ENCODE measurements at regions not wholly inside any gene's neighbourhood (a gene's known extent, or its start where the extent isn't known, plus 50 kb on each side); places are given as distances from the start of the nearest gene placed in this dataset.

DNA sequence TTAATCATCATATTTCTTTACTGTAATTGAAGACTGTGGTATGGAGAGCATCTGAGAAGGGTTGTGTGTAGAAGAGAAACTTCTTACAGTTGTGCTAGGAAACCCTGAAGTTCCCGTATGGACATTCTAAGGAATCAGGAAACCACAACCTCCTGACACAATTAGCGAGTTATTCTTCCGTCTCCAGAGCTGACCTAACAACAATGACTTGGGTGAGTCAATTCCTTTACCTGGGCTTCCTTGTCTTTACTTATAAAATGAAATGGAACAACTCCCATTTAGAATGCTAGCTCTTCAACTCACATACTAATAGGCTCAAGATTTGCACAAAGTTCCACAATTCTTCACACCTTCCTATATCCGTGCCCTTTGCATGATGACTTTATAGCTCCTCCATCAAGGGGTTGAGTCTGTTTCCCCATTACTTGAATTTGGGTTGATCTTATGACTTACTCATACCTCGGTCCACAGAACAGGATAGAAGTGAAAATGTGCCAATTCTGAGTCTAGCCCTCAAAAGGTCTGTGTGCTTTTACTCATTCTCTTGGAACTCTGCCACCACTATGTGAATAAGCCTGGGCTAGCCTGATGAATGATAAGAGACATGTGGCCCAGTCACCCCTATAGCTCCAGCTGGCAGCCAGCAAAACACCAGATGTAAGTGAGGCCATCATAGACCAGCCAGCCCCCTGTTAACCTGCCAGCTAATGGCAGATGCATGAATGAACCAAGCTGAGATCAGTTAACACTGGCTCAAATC is 459.4 kb downstream of the ETNK1 start:
- intact Hi-C loops (cut with DNase I; ENCODE audit: low total_unique reads): no loop called here
- Histone ChIP-seq H3K4me1 (no peaks in the 10 kb centered on the region), H3K36me3 (no peaks in the 10 kb centered on the region), H3K9me3 (no peaks in the 10 kb centered on the region), H3K4me3 (no peak overlapping the region), H3K27ac (no peak overlapping the region), H3K27me3 (no peaks in the 10 kb centered on the region)
- TF ChIP-seq, protein P1, sequence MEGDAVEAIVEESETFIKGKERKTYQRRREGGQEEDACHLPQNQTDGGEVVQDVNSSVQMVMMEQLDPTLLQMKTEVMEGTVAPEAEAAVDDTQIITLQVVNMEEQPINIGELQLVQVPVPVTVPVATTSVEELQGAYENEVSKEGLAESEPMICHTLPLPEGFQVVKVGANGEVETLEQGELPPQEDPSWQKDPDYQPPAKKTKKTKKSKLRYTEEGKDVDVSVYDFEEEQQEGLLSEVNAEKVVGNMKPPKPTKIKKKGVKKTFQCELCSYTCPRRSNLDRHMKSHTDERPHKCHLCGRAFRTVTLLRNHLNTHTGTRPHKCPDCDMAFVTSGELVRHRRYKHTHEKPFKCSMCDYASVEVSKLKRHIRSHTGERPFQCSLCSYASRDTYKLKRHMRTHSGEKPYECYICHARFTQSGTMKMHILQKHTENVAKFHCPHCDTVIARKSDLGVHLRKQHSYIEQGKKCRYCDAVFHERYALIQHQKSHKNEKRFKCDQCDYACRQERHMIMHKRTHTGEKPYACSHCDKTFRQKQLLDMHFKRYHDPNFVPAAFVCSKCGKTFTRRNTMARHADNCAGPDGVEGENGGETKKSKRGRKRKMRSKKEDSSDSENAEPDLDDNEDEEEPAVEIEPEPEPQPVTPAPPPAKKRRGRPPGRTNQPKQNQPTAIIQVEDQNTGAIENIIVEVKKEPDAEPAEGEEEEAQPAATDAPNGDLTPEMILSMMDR (IDR thresholded peaks at IDR 0.05): no peak
- no peak for DNase-seq

GRCh38 chr12:23088594-23088993 is 463.6 kb downstream of the ETNK1 start:
- Histone ChIP-seq H3K4me3 (no peak overlapping the region), H3K27me3 (no peaks in the 10 kb centered on the region), H3K36me3 (no peaks in the 10 kb centered on the region), H3K27ac (no peak overlapping the region), H3K4me1 (peaks cover 0 to 8% (median 0%) of the 10 kb centered on the region in 4 donors), H3K9me3 (no peaks in the 10 kb centered on the region)
- TF ChIP-seq, protein P1 (IDR thresholded peaks at IDR 0.05): no peak
- no peak for DNase-seq
- intact Hi-C loops (cut with DNase I; ENCODE audit: low total_unique reads): no loop called here

DNA sequence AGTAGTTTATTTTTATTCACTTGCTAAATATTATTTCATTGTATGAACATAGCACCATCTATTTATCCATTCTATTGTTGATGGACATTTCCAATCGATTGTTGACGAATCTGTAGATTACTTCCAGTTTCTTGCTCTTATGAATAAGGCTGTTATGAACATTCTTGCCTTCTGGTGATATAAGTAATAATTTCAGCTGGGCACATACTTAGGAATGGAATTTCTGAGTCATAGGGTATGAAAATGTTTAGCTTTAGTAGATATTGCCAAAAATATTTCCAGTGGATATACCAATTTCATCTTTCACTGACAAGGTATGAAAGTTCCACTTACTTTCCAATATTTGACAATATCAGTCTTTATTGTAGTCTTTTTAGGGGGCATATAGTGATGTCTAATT is 468.5 kb downstream of the ETNK1 start:
- intact Hi-C loops (cut with DNase I; ENCODE audit: low total_unique reads): no loop called here
- H3K27ac ChIP-seq: no peak overlapping the region

GRCh38 chr12:23096321-23096720 is 471.4 kb downstream of the ETNK1 start:
- H3K27me3 ChIP-seq: no peaks in the 10 kb centered on the region
- TF ChIP-seq, protein P1 (IDR thresholded peaks at IDR 0.05): no peak
- H3K27ac ChIP-seq: no peak overlapping the region
- no peaks in the 10 kb centered on the region for H3K36me3 ChIP-seq
- intact Hi-C loops (cut with DNase I; ENCODE audit: low total_unique reads): no loop called here
- no peak overlapping the region for H3K4me3 ChIP-seq
- peaks cover 0 to 4% (median 0%) of the 10 kb centered on the region in 3 donors for H3K9me3 ChIP-seq
- peaks cover 0 to 10% (median 0%) of the 10 kb centered on the region in 4 donors for H3K4me1 ChIP-seq
- no peak for DNase-seq

More for the DNA sequence above, 468.5 kb downstream of the ETNK1 start:
- TF ChIP-seq, protein P1 (IDR thresholded peaks at IDR 0.05): no peak
- no peak for DNase-seq
- Histone ChIP-seq H3K4me3 (no peak overlapping the region), H3K4me1 (peaks cover 0 to 10% (median 0%) of the 10 kb centered on the region in 4 donors), H3K27me3 (no peaks in the 10 kb centered on the region), H3K9me3 (peaks cover 0 to 4% (median 0%) of the 10 kb centered on the region in 3 donors), H3K36me3 (no peaks in the 10 kb centered on the region)

DNA sequence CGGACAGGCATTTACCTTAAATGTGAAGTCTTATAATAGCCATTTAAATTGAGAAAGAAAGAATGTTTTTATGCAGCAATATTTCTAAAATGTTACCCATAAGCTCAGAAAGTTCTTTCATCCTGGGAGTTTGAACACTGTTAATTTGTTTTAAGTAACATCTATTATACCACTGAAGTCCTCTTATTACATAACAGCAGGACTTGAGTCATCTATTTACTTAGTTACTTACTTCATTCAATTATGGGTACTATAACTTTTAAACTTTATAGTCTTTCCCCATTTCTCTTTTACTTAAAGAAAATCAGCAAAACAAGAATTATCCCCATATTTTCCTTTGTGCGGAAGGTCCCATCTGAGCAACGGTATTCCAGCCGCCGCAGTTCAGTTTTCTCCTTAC is 473.1 kb downstream of the ETNK1 start:
- Histone ChIP-seq H3K9me3 (peaks cover 0 to 4% (median 0%) of the 10 kb centered on the region in 3 donors), H3K4me1 (peaks cover 0 to 7% (median 0%) of the 10 kb centered on the region in 4 donors), H3K27ac (no peak overlapping the region), H3K36me3 (no peaks in the 10 kb centered on the region), H3K4me3 (no peak overlapping the region), H3K27me3 (no peaks in the 10 kb centered on the region)
- no peak for DNase-seq
- intact Hi-C loops (cut with DNase I; ENCODE audit: low total_unique reads): no loop called here
- TF ChIP-seq, protein P1 (IDR thresholded peaks at IDR 0.05): no peak

Data from tibial artery (tissue), 4 donors.